DND-41 (cell line): ENCODE measurements at regions not wholly inside any gene's neighbourhood (a gene's known extent, or its start where the extent isn't known, plus 50 kb on each side); places are given as distances from the start of the nearest gene placed in this dataset.
"Not testable (repeated sequence)": the region's sequence is repeated elsewhere in the genome, so short reads cannot be mapped to it uniquely, and the experiment has no call there.

Source experiments
- EZH2 ChIP-seq: IDR thresholded peaks from 3 replicates; pipeline ENCODE4 v1.6.1; 2012; ENCODE audit warnings: borderline replicate concordance, low read depth, mild to moderate bottlenecking, moderate library complexity, low read length, inconsistent platforms; ENCODE audit not compliant: severe bottlenecking
- TF ChIP-seq, protein P1 (sequence below): IDR thresholded peaks from 2 replicates; pipeline ENCODE4 v1.5.1; 2012; ENCODE audit warnings: borderline replicate concordance, low read length, moderate library complexity, mild to moderate bottlenecking; ENCODE audit not compliant: poor library complexity, severe bottlenecking; ENCODE audit errors: extremely low read depth

DNA sequence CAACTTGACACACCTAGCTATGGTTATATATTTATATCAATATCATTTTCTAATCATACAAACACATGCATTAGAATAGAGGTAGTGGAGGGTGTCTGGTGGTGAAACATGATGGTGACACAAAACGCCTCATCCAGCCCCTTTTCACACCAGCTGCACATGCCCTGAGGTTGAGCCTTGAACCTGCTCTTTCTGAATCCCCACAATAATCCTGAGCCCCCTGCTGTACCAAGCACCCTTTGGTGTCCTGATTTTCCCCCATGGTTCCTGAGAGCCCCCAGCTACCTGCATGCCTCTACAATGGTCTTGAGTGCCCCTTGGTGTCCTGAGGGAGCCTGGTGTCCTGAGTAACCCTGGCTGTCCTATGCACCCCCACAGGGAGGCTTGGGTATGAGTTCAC, 840.6 kb downstream of the TMEM121 start:
- TF ChIP-seq, protein P1, sequence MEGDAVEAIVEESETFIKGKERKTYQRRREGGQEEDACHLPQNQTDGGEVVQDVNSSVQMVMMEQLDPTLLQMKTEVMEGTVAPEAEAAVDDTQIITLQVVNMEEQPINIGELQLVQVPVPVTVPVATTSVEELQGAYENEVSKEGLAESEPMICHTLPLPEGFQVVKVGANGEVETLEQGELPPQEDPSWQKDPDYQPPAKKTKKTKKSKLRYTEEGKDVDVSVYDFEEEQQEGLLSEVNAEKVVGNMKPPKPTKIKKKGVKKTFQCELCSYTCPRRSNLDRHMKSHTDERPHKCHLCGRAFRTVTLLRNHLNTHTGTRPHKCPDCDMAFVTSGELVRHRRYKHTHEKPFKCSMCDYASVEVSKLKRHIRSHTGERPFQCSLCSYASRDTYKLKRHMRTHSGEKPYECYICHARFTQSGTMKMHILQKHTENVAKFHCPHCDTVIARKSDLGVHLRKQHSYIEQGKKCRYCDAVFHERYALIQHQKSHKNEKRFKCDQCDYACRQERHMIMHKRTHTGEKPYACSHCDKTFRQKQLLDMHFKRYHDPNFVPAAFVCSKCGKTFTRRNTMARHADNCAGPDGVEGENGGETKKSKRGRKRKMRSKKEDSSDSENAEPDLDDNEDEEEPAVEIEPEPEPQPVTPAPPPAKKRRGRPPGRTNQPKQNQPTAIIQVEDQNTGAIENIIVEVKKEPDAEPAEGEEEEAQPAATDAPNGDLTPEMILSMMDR: not testable (repeated sequence)
- not testable (repeated sequence) for TF ChIP-seq EZH2
